Kidney (tissue), 13 donors: ENCODE measurements at regions not wholly inside any gene's neighbourhood (a gene's known extent, or its start where the extent isn't known, plus 50 kb on each side); places are given as distances from the start of the nearest gene placed in this dataset.

Source experiments
- DNase-seq, 5 donors: peaks; one replicate each; pipeline ENCODE4 v3.0.0-alpha.2; 2013 to 2020
- FAIRE-seq: peaks from 2 replicates; lab custom pipeline; 2012; peaks lifted over from hg19 to GRCh38; lab: Jason Lieb, UNC
- H3K27ac ChIP-seq, 2 donors: one replicate each; pipeline ENCODE4 v1.7.0; 2013; ENCODE audit warnings: low read depth in 2 of 2, low read length in 2 of 2, inconsistent platforms in 1 of 2
- H3K27me3 ChIP-seq: one replicate; pipeline ENCODE4 v1.7.1; 2013; ENCODE audit warnings: low read length, inconsistent platforms; ENCODE audit not compliant: control insufficient read depth, insufficient read depth
- H3K36me3 ChIP-seq, 3 donors: one replicate each; pipeline versions ENCODE4 v1.7.0 to v1.7.1; 2013; ENCODE audit warnings: low read length in 3 of 3, control low read depth in 1 of 3, inconsistent platforms in 1 of 3; ENCODE audit not compliant: insufficient read depth in 3 of 3, control insufficient read depth in 2 of 3
- H3K4me1 ChIP-seq, 3 donors: one replicate each; pipeline versions ENCODE4 v1.7.0 to v1.7.1; 2013; ENCODE audit warnings: low read length in 3 of 3, inconsistent platforms in 1 of 3, low read depth in 1 of 3; ENCODE audit not compliant: control insufficient read depth in 2 of 3, insufficient read depth in 2 of 3
- H3K4me3 ChIP-seq, 3 donors: one replicate each; pipeline versions ENCODE4 v1.7.0 to v1.8.1; 2013; ENCODE audit warnings: low read length in 3 of 3, control low read depth in 1 of 3, inconsistent platforms in 1 of 3
- H3K9ac ChIP-seq, 3 donors: one replicate each; pipeline versions ENCODE4 v1.7.0 to v1.7.1; 2013; ENCODE audit warnings: low read length in 3 of 3, control low read depth in 1 of 3, inconsistent platforms in 1 of 3
- H3K9me3 ChIP-seq, 3 donors: one replicate each; pipeline versions ENCODE4 v1.7.0 to v1.7.1; 2013; ENCODE audit warnings: low read length in 3 of 3, control low read depth in 1 of 3, inconsistent platforms in 1 of 3; ENCODE audit not compliant: control insufficient read depth in 2 of 3, insufficient read depth in 1 of 3
- CTCF ChIP-seq: IDR thresholded peaks from 3 replicates; pipeline ENCODE4 v1.5.1; 2012; ENCODE audit warnings: mild to moderate bottlenecking, moderate library complexity, borderline replicate concordance; ENCODE audit not compliant: insufficient read depth; ENCODE audit errors: extremely low read depth
- intact Hi-C: fragments of 100-400 bp; cut with DNase I; formaldehyde crosslinking; loops from one replicate; pipeline ENCODE4 v1.11.1; 2022
- donor health status: control.
- donor health status: control.
- donor health status: control.
- donor health status: control.
- donor health status: control.
- donor health status: DM: yes; HTN: yes; CAD: no.
- donor health status: Normal renal cell carcinoma (clear cell type).

- no peak for TF ChIP-seq CTCF
- intact Hi-C loops = no loop called here
- Histone ChIP-seq H3K27ac (no peak overlapping the region), H3K4me3 (no peak overlapping the region), H3K9ac (no peak overlapping the region), H3K9me3 (no peaks in the 10 kb centered on the region), H3K4me1 (no peaks in the 10 kb centered on the region), H3K27me3 (no peaks in the 10 kb centered on the region), H3K36me3 (no peaks in the 10 kb centered on the region)
- FAIRE-seq = no peak
- DNase-seq = no peak
These were observed 527.3 kb downstream of the ZNF33B start for GRCh38 chr10:42111076-42111475.
